Vagina (tissue), 2 donors: ENCODE measurements at regions not wholly inside any gene's neighbourhood (a gene's known extent, or its start where the extent isn't known, plus 50 kb on each side); places are given as distances from the start of the nearest gene placed in this dataset.

ENCODE experiments used
- CTCF ChIP-seq, 3 experiments: fragments of 450-650 bp in 2 of 3; fragments of 200-600 bp in 1 of 3; sonication (generic) in 1 of 3; IDR thresholded peaks; one replicate each; pipeline ENCODE4 v1.5.1; 2017 to 2019; ENCODE audit warnings: antibody characterized with exemption in 3 of 3, mild to moderate bottlenecking in 2 of 3, moderate library complexity in 2 of 3
- POLR2A ChIP-seq, 2 donors: fragments of 450-650 bp; IDR thresholded peaks; one replicate each; pipeline ENCODE4 v1.6.1; 2017; ENCODE audit warnings: antibody characterized with exemption in 2 of 2, mild to moderate bottlenecking in 2 of 2, moderate library complexity in 2 of 2
- POLR2AphosphoS5 ChIP-seq, 2 donors: sonication (generic); formaldehyde crosslinking; IDR thresholded peaks; one replicate each; pipeline ENCODE4 v1.9.0; 2017; ENCODE audit warnings: antibody characterized with exemption in 2 of 2, mild to moderate bottlenecking in 2 of 2, low read depth in 1 of 2; ENCODE audit not compliant: insufficient read depth in 1 of 2

GRCh38 chr3:194871864-194872668, 186.4 kb downstream of the FAM43A start:
- TF ChIP-seq CTCF (IDR thresholded peaks at IDR 0.05) (no peak), POLR2A (IDR thresholded peaks at IDR 0.05) (no peak), POLR2AphosphoS5 (IDR thresholded peaks at IDR 0.05; ENCODE audit: insufficient read depth in 1 of 2, low read depth in 1 of 2) (peak in 1 of 2 donors; percentile 39)
